Caco-2 (cell line): ENCODE measurements at regions not wholly inside any gene's neighbourhood (a gene's known extent, or its start where the extent isn't known, plus 50 kb on each side); places are given as distances from the start of the nearest gene placed in this dataset.
A peak's percentile ranks its signal among the peaks of the same experiment; 100 is the strongest.

Experiments
- BruUV-seq: library from RNA; stranded (reverse); fragments of 400-500 nt; replicated peaks from 2 replicates; lab custom pipeline; 2021; lab: Mats Ljungman, UMichigan
- CTCF ChIA-PET: fragments of 300-600 bp; sonication (Branson Sonifier 250); formaldehyde crosslinking; loops from one replicate; lab custom pipeline; 2022; ENCODE audit warnings: antibody characterized with exemption; lab: Charles Lee
- POLR2A ChIA-PET: fragments of 300-600 bp; sonication (Branson Sonifier 250); formaldehyde crosslinking; loops from one replicate; lab custom pipeline; 2022; ENCODE audit warnings: antibody characterized with exemption; lab: Charles Lee
- DNase-seq, 2 experiments: peaks; one replicate each; pipeline versions ENCODE4 v3.0.0 to v3.0.0-alpha.2; 2020 to 2022
- H3K27me3 ChIP-seq: replicated peaks from 2 replicates; pipeline ENCODE4 v1.6.0; 2011; ENCODE audit warnings: low read length; ENCODE audit not compliant: control insufficient read depth, insufficient read depth
- H3K36me3 ChIP-seq: 2 replicates; pipeline ENCODE4 v1.5.1; 2011; ENCODE audit warnings: low read length; ENCODE audit not compliant: control insufficient read depth, insufficient read depth
- H3K4me1 ChIP-seq: fragments of 250-450 bp; sonication (Bioruptor Pico); 2 replicates; pipeline ENCODE4 v1.5.1; 2020; ENCODE audit warnings: mild to moderate bottlenecking
- H3K4me3 ChIP-seq: 2 replicates; pipeline ENCODE4 v1.5.1; 2011; ENCODE audit warnings: low read depth, mild to moderate bottlenecking, control low read depth, low read length
- H3K9me3 ChIP-seq: fragments of 250-450 bp; sonication (Bioruptor Pico); 2 replicates; pipeline ENCODE4 v1.5.1; 2020; ENCODE audit warnings: mild to moderate bottlenecking, moderate library complexity
- H3K27ac Mint-ChIP-seq: one replicate; pipeline ENCODE4 v1.8.0; 2022; ENCODE audit warnings: mixed read lengths; ENCODE audit not compliant: unreplicated experiment
- H3K27me3 Mint-ChIP-seq: one replicate; pipeline ENCODE4 v1.8.0; 2022; ENCODE audit warnings: mixed read lengths; ENCODE audit not compliant: insufficient read depth, unreplicated experiment
- H3K36me3 Mint-ChIP-seq: one replicate; pipeline ENCODE4 v1.8.0; 2022; ENCODE audit warnings: mild to moderate bottlenecking, mixed read lengths; ENCODE audit not compliant: insufficient read depth, unreplicated experiment
- H3K4me1 Mint-ChIP-seq: one replicate; pipeline ENCODE4 v1.8.0; 2022; ENCODE audit warnings: low read depth, mixed read lengths; ENCODE audit not compliant: unreplicated experiment
- H3K4me3 Mint-ChIP-seq: one replicate; pipeline ENCODE4 v1.8.0; 2022; ENCODE audit warnings: mild to moderate bottlenecking, moderate library complexity, mixed read lengths; ENCODE audit not compliant: unreplicated experiment
- H3K9me3 Mint-ChIP-seq: one replicate; pipeline ENCODE4 v1.8.0; 2022; ENCODE audit warnings: mixed read lengths; ENCODE audit not compliant: unreplicated experiment
- intact Hi-C: fragments of 100-400 bp; cut with micrococcal nuclease; formaldehyde crosslinking; loops from one replicate; pipeline ENCODE4 v1.10.0; 2022; ENCODE audit not compliant: unreplicated experiment
- TF ChIP-seq, protein P1 (sequence below), 2 experiments: fragments of 200-600 bp in 1 of 2; IDR thresholded peaks; 1 replicate in 1 of 2; 2 replicates in 1 of 2; pipeline versions ENCODE4 v1.5.1 to v1.8.0; 2011 to 2022; ENCODE audit warnings: antibody characterized with exemption in 1 of 2, control low read depth in 1 of 2, inconsistent platforms in 1 of 2, low read depth in 1 of 2, low read length in 1 of 2, mild to moderate bottlenecking in 1 of 2, moderate library complexity in 1 of 2; ENCODE audit not compliant: insufficient read depth in 1 of 2, severe bottlenecking in 1 of 2, unreplicated experiment in 1 of 2

DNA sequence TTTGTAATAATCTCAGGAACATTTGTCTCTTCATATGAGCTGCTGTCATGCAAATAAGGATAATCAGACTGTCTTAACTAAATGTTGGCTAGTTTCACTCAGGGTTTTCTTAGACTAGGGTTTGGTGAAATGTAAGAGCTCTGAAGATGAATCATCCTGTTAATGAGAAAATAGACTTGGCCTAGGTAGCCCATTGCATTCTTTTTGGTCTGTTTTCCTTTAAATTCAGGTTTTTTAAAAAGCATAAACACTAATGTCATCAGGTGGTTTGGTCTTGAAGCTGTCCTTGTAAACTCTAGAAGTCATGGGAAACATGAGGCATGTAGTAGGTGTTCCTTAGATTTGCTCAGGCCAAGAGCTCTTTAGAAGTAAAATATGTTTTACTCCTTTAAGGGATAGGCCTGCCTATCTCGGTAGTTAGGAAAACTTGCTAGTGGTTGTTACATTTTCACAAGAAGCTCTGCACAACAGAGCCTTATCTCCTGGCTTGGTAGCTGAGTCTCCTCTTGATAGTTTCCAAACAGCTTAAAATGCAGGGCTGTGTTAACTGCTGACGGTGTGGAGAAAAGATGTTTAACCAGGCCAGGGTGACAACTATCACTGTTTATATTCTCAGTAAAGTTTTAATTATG lies 62.0 kb upstream of the C1QTNF9B start:
- H3K4me3 Mint-ChIP-seq: no peak overlapping the region
- H3K4me3 ChIP-seq: no peak overlapping the region
- intact Hi-C loops: no loop called here
- no peaks in the 10 kb centered on the region for H3K27me3 Mint-ChIP-seq
- DNase-seq: no peak
- H3K27ac Mint-ChIP-seq: no peak overlapping the region
- H3K4me1 Mint-ChIP-seq: no peaks in the 10 kb centered on the region
- H3K9me3 ChIP-seq: no peaks in the 10 kb centered on the region
- TF ChIP-seq, protein P1, sequence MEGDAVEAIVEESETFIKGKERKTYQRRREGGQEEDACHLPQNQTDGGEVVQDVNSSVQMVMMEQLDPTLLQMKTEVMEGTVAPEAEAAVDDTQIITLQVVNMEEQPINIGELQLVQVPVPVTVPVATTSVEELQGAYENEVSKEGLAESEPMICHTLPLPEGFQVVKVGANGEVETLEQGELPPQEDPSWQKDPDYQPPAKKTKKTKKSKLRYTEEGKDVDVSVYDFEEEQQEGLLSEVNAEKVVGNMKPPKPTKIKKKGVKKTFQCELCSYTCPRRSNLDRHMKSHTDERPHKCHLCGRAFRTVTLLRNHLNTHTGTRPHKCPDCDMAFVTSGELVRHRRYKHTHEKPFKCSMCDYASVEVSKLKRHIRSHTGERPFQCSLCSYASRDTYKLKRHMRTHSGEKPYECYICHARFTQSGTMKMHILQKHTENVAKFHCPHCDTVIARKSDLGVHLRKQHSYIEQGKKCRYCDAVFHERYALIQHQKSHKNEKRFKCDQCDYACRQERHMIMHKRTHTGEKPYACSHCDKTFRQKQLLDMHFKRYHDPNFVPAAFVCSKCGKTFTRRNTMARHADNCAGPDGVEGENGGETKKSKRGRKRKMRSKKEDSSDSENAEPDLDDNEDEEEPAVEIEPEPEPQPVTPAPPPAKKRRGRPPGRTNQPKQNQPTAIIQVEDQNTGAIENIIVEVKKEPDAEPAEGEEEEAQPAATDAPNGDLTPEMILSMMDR (IDR thresholded peaks at IDR 0.05; ENCODE audit: insufficient read depth in 1 of 2, low read depth in 1 of 2, low read length in 1 of 2, severe bottlenecking in 1 of 2, unreplicated experiment in 1 of 2): no peak
- no peaks in the 10 kb centered on the region for H3K9me3 Mint-ChIP-seq
- no peaks in the 10 kb centered on the region for H3K36me3 ChIP-seq
- BruUV-seq: no TSS peak
- ChIA-PET POLR2A (no interaction called here), CTCF (interaction anchor here (0.5 kb wide), 1 partner anchor 311 kb away, joined by 3 read pairs; no protein-coding TSS in a partner anchor)
- H3K36me3 Mint-ChIP-seq: no peaks in the 10 kb centered on the region
- peaks cover 4% of the 10 kb centered on the region; the same call in 1 of the 2 replicates for H3K4me1 ChIP-seq
- H3K27me3 ChIP-seq: no peaks in the 10 kb centered on the region

DNA sequence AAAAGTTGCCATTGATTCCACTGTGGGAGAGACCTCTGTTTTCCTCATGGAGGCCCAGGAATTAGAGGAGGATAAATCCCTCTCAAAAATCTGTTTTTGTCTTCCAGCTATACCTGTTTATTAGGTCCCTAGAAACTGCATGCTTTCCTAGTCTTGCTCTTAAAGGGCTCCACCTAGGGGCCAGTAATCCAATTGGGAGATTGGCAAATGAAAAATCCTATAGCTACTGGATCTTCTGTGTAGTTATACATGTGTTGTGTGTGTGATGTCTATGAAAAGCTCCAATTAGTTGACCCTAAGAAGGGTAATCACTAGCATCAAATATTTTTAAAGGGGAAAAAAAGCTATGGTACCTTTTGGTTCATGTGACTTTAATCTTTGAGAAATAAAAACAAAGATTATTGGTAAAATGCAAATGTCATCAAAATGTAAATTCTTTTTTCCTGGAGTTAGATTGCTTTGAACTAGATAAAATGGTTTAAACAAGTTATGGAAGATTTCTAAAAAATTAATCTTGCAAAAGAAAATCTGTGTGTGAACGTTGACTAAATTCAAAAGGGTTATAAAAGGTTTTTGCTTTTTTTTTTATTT lies 63.4 kb upstream of the C1QTNF9B start:
- Histone ChIP-seq H3K4me1 (peaks cover 4% of the 10 kb centered on the region; the same call in 1 of the 2 replicates), H3K36me3 (no peaks in the 10 kb centered on the region), H3K27me3 (no peaks in the 10 kb centered on the region), H3K4me3 (no peak overlapping the region), H3K9me3 (no peaks in the 10 kb centered on the region)
- Mint-ChIP-seq H3K27ac (no peak overlapping the region), H3K9me3 (no peaks in the 10 kb centered on the region), H3K4me3 (no peak overlapping the region), H3K4me1 (peaks cover 6% of the 10 kb centered on the region), H3K27me3 (no peaks in the 10 kb centered on the region), H3K36me3 (no peaks in the 10 kb centered on the region)
- peak in 1 of 2 experiments; percentile 70 for DNase-seq
- ChIA-PET POLR2A (no interaction called here), CTCF (interaction anchor here (0.6 to 1.5 kb wide), 15 partner anchors 9 to 390 kb away, joined by 3 to 12 read pairs (median 4); partner anchors contain the start of genes SPATA13 and TNFRSF19)
- TF ChIP-seq, protein P1 (IDR thresholded peaks at IDR 0.05; ENCODE audit: insufficient read depth in 1 of 2, low read depth in 1 of 2, low read length in 1 of 2, severe bottlenecking in 1 of 2, unreplicated experiment in 1 of 2): peak; percentile 71 to 88
- intact Hi-C loops: loop anchor here (1.0 kb wide), 1 partner anchor 39 kb away; no protein-coding TSS in a partner anchor
- no TSS peak for BruUV-seq

DNA sequence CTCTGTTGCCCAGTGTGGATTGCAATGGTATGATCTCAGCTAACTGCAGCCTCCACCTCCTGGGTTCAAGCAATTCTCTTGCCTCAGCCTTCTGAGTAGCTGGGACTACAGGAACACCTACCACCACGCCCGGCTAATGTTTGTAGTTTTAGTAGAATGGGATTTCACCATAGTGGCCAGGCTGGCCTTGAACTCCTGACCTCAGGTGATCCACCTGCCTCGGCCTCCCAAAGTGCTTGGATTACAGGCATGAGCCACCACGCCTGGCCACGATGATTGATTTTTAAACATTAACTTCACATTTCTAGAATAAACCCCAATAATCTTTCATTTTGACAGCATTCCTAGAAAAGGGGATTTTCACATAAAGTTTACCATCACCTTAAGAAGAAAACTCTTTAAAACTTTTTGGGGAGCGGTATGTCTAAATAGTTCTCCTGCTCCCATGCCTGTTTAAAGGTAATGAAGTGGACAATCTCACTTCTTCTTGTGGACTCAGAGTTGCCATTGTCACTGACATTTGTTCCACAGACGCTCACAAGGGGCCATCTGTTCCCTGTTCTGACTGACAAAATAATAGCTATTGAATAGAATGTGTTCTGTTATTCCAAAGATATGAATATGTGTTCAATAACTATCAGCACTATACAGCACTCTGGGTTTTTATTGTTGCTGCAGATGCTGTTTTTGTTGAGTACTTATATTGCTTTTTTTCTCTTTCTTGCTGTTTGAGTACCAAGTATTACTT lies 66.1 kb upstream of the C1QTNF9B start:
- Mint-ChIP-seq H3K4me1 (peaks cover 13% of the 10 kb centered on the region), H3K9me3 (no peaks in the 10 kb centered on the region), H3K27me3 (no peaks in the 10 kb centered on the region), H3K4me3 (no peak overlapping the region), H3K27ac (no peak overlapping the region), H3K36me3 (no peaks in the 10 kb centered on the region)
- TF ChIP-seq, protein P1 (IDR thresholded peaks at IDR 0.05; ENCODE audit: insufficient read depth in 1 of 2, low read depth in 1 of 2, low read length in 1 of 2, severe bottlenecking in 1 of 2, unreplicated experiment in 1 of 2): no peak
- intact Hi-C loops: no loop called here
- no TSS peak for BruUV-seq
- Histone ChIP-seq H3K36me3 (no peaks in the 10 kb centered on the region), H3K27me3 (no peaks in the 10 kb centered on the region), H3K9me3 (no peaks in the 10 kb centered on the region), H3K4me3 (no peak overlapping the region), H3K4me1 (peaks cover 7% of the 10 kb centered on the region)
- ChIA-PET POLR2A (interaction anchor here (0.6 kb wide), 1 partner anchor 45 kb away, joined by 3 read pairs; no protein-coding TSS in a partner anchor), CTCF (no interaction called here)
- DNase-seq: no peak
